T-cell (primary cell): ENCODE measurements at regions not wholly inside any gene's neighbourhood (a gene's known extent, or its start where the extent isn't known, plus 50 kb on each side); places are given as distances from the start of the nearest gene placed in this dataset.

Experiments used
- ATAC-seq, 4 experiments: fragments of 200-7000 bp in 3 of 4; fragments of 150-1000 bp in 1 of 4; cut with Tn5 transposase; replicated peaks in 1 of 4; 1 replicate in 3 of 4; 2 replicates in 1 of 4; pipeline ENCODE4 v1.10.0; 2021; ENCODE audit warnings: moderate library complexity in 3 of 4, mild to moderate bottlenecking in 2 of 4, moderate number of reproducible peaks in 1 of 4
- CTCF ChIA-PET, 2 donors: fragments of 300-600 bp; sonication (Branson Sonifier 250); formaldehyde crosslinking; loops; one replicate each; lab custom pipeline; 2022; ENCODE audit warnings: antibody characterized with exemption in 2 of 2; lab: Charles Lee
- POLR2A ChIA-PET, 2 donors: fragments of 300-600 bp; sonication (Branson Sonifier 250); formaldehyde crosslinking; loops; one replicate each; lab custom pipeline; 2022; ENCODE audit warnings: antibody characterized with exemption in 2 of 2; lab: Charles Lee
- DNase-seq, 35 experiments: peaks; one replicate each; pipeline versions ENCODE4 v3.0.0 to v3.0.0-alpha.2; 2013 to 2023
- H3K27ac ChIP-seq: one replicate; pipeline ENCODE4 v1.5.1; 2013; ENCODE audit warnings: low read length
- H3K27me3 ChIP-seq, 2 experiments: replicated peaks in 1 of 2; 1 replicate in 1 of 2; 2 replicates in 1 of 2; pipeline versions ENCODE4 v1.6.1 to v1.7.0; 2013; ENCODE audit warnings: low read length in 1 of 2, mixed read lengths in 1 of 2; ENCODE audit not compliant: control insufficient read depth in 2 of 2, insufficient read depth in 2 of 2; ENCODE audit errors: extremely low read depth in 1 of 2
- H3K36me3 ChIP-seq, 2 donors: 1 replicate in 1 of 2; 2 replicates in 1 of 2; pipeline versions ENCODE4 v1.6.1 to v1.7.0; 2013; ENCODE audit warnings: low read length in 1 of 2; ENCODE audit not compliant: control insufficient read depth in 2 of 2, insufficient read depth in 1 of 2; ENCODE audit errors: extremely low read depth in 1 of 2
- H3K4me1 ChIP-seq, 2 experiments: 1 replicate in 1 of 2; 2 replicates in 1 of 2; pipeline versions ENCODE4 v1.6.1 to v1.7.0; 2013; ENCODE audit warnings: low read length in 2 of 2, mixed read lengths in 1 of 2; ENCODE audit not compliant: insufficient read depth in 2 of 2, control insufficient read depth in 1 of 2; ENCODE audit errors: extremely low read depth in 1 of 2
- H3K4me3 ChIP-seq, 2 donors: 1 replicate in 1 of 2; 2 replicates in 1 of 2; pipeline versions ENCODE4 v1.5.1 to v1.7.0; 2013; ENCODE audit warnings: mild to moderate bottlenecking in 2 of 2, low read length in 1 of 2, moderate library complexity in 1 of 2; ENCODE audit not compliant: control insufficient read depth in 1 of 2; ENCODE audit errors: extremely low read depth in 1 of 2
- H3K9me3 ChIP-seq: 2 replicates; pipeline ENCODE4 v1.7.0; 2013
- H3K27ac Mint-ChIP-seq, 2 donors: one replicate each; pipeline ENCODE4 v1.8.0; 2020 to 2021; ENCODE audit warnings: mild to moderate bottlenecking in 2 of 2, mixed read lengths in 2 of 2
- H3K27me3 Mint-ChIP-seq, 2 donors: one replicate each; pipeline ENCODE4 v1.8.0; 2021 to 2022; ENCODE audit warnings: mixed read lengths in 2 of 2
- H3K36me3 Mint-ChIP-seq: one replicate; pipeline ENCODE4 v1.8.0; 2021; ENCODE audit warnings: mixed read lengths
- H3K4me1 Mint-ChIP-seq, 3 donors: one replicate each; pipeline ENCODE4 v1.8.0; 2020 to 2022; ENCODE audit warnings: mixed read lengths in 3 of 3, mild to moderate bottlenecking in 1 of 3
- H3K4me3 Mint-ChIP-seq, 3 donors: one replicate each; pipeline ENCODE4 v1.8.0; 2020 to 2022; ENCODE audit warnings: mild to moderate bottlenecking in 3 of 3, mixed read lengths in 3 of 3, moderate library complexity in 3 of 3
- H3K9me3 Mint-ChIP-seq, 3 donors: one replicate each; pipeline ENCODE4 v1.8.0; 2020 to 2022; ENCODE audit warnings: mixed read lengths in 3 of 3
- WGBS: methylation state at CpG from one replicate; pipeline ENCODE4 v1.1.5; 2013; ENCODE audit warnings: missing lambda C conversion rate; ENCODE audit not compliant: insufficient coverage; 5-methylcytosine and 5-hydroxymethylcytosine counted together

DNA sequence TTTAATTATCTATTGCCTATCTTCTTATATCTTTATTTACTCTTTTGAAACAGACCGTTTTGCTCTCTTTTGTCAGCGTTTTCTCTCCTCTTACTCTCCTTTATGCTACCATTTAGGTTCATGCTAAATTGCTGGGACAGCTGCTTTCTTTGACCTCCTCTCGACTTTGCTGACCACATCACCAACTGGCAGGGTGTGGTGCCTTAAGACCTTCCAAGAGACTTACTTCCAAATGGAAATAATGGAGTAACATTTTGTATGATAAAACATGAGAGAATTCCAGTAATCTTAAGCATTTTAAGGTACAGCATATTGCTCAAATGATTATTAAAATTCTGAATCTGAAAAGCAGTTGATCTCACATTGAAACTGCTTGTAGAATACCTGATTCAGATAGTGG lies 71.5 kb upstream of the MEF2C start:
- Mint-ChIP-seq H3K36me3 (no peaks in the 10 kb centered on the region), H3K9me3 (no peaks in the 10 kb centered on the region), H3K4me1 (no peaks in the 10 kb centered on the region), H3K4me3 (no peak overlapping the region), H3K27me3 (no peaks in the 10 kb centered on the region), H3K27ac (no peak overlapping the region)
- WGBS, result no CpG with 5 or more reads among the region's 3 CpGs
- H3K9me3 ChIP-seq, result no peaks in the 10 kb centered on the region
- CTCF ChIA-PET, result no interaction called here
- no peaks in the 10 kb centered on the region for H3K27me3 ChIP-seq
- H3K36me3 ChIP-seq, result no peaks in the 10 kb centered on the region
- no peak overlapping the region for H3K27ac ChIP-seq
- no peaks in the 10 kb centered on the region for H3K4me1 ChIP-seq
- no peak for ATAC-seq
- no peak for DNase-seq
- no peak overlapping the region for H3K4me3 ChIP-seq
- POLR2A ChIA-PET, result no interaction called here

DNA sequence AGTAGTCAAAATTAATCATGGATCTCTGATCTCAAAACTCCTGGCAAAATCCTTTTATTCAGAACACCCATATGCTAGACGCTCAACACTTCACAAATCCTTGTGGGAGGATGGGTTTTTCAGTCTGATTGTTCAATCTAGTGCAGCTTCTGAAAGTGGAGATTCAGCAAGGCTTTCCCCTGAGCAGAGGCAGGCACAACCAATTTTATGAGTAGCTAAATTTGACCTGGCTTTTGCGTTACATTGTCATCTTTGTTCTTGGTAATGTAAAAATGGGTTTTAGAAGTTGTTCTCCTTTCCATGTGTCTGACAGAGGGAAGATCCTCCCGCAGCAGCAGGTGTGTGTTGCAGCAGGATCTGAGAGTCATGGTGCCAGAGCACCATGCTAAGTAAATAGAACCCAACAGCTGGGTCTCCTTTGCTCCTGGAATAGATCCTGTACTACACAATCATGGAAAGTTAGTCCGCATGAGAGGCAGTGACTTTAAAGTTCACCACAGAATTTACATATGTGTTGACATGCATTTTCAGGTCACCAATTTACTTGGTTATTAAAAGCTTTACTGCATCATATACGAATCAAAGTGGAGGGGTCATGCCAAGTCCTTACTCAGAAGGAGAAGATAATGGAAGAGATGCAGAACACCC lies 70.1 kb upstream of the MEF2C start:
- Histone ChIP-seq H3K27me3 (no peaks in the 10 kb centered on the region), H3K9me3 (no peaks in the 10 kb centered on the region), H3K27ac (no peak overlapping the region), H3K4me1 (no peaks in the 10 kb centered on the region), H3K36me3 (no peaks in the 10 kb centered on the region), H3K4me3 (no peak overlapping the region)
- 64% methylated on average over 3 of the region's 5 CpGs for WGBS
- Mint-ChIP-seq H3K36me3 (no peaks in the 10 kb centered on the region), H3K27me3 (no peaks in the 10 kb centered on the region), H3K9me3 (no peaks in the 10 kb centered on the region), H3K27ac (no peak overlapping the region), H3K4me1 (no peaks in the 10 kb centered on the region), H3K4me3 (no peak overlapping the region)
- ChIA-PET POLR2A (no interaction called here), CTCF (no interaction called here)
- ATAC-seq, result no peak
- DNase-seq, result no peak

DNA sequence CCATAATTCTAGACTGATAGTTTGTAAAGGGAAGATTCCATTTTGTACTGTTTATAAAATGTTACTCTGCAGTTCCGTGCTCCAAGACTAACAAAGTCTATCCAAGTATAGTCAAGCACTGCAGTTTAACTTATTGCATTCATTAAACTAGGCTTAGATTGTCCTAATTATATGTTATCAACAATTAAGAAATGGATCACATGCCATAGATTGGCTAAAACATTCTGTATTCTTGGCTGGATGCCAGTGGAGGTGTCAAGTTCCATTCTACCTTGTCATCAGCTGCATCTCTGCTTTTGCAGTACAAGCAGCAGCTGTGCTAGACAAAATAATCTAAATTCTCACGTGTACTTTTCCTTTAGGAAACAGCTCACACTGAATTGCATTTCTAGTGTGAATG lies 69.4 kb upstream of the MEF2C start:
- H3K4me1 Mint-ChIP-seq, result no peaks in the 10 kb centered on the region
- H3K27me3 ChIP-seq, result no peaks in the 10 kb centered on the region
- H3K4me3 ChIP-seq, result no peak overlapping the region
- H3K4me3 Mint-ChIP-seq, result no peak overlapping the region
- no peaks in the 10 kb centered on the region for H3K36me3 Mint-ChIP-seq
- no peaks in the 10 kb centered on the region for H3K9me3 Mint-ChIP-seq
- WGBS, result no CpG with 5 or more reads among the region's 2 CpGs
- H3K4me1 ChIP-seq, result no peaks in the 10 kb centered on the region
- H3K27ac Mint-ChIP-seq, result no peak overlapping the region
- ChIA-PET POLR2A (no interaction called here), CTCF (no interaction called here)
- DNase-seq (no peak), ATAC-seq (no peak)
- no peak overlapping the region for H3K27ac ChIP-seq
- H3K36me3 ChIP-seq, result no peaks in the 10 kb centered on the region
- H3K27me3 Mint-ChIP-seq, result peaks cover 0 to 4% of the 10 kb centered on the region in 2 donors
- H3K9me3 ChIP-seq, result no peaks in the 10 kb centered on the region

DNA sequence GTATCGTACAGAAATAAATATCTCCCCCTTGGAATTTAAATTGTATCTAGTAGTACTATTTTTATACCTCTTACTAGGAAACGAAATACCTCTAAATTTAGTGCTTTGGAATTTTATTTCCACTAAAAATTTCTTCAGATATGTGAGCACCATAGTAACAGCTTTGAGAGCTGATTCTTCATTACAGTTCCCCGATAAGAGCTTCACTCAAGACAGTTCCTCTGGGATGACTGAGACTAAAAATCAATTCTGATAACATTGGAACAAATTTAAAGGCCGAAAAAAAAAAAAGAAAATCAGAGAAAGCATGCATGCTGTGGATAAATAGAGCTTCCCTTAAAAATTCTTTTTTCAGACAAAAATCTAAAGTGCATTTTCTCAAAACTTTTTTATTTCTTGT lies 68.5 kb upstream of the MEF2C start:
- Mint-ChIP-seq H3K9me3 (no peaks in the 10 kb centered on the region), H3K4me1 (no peaks in the 10 kb centered on the region), H3K36me3 (no peaks in the 10 kb centered on the region), H3K4me3 (no peak overlapping the region), H3K27ac (no peak overlapping the region), H3K27me3 (peaks cover 0 to 4% of the 10 kb centered on the region in 2 donors)
- H3K9me3 ChIP-seq, result no peaks in the 10 kb centered on the region
- no peak overlapping the region for H3K4me3 ChIP-seq
- POLR2A ChIA-PET, result no interaction called here
- 86% methylated on average over 1 of the region's 4 CpGs for WGBS
- no peaks in the 10 kb centered on the region for H3K27me3 ChIP-seq
- CTCF ChIA-PET, result no interaction called here
- no peaks in the 10 kb centered on the region for H3K36me3 ChIP-seq
- no peak overlapping the region for H3K27ac ChIP-seq
- no peaks in the 10 kb centered on the region for H3K4me1 ChIP-seq
- ATAC-seq, result no peak
- DNase-seq, result no peak

DNA sequence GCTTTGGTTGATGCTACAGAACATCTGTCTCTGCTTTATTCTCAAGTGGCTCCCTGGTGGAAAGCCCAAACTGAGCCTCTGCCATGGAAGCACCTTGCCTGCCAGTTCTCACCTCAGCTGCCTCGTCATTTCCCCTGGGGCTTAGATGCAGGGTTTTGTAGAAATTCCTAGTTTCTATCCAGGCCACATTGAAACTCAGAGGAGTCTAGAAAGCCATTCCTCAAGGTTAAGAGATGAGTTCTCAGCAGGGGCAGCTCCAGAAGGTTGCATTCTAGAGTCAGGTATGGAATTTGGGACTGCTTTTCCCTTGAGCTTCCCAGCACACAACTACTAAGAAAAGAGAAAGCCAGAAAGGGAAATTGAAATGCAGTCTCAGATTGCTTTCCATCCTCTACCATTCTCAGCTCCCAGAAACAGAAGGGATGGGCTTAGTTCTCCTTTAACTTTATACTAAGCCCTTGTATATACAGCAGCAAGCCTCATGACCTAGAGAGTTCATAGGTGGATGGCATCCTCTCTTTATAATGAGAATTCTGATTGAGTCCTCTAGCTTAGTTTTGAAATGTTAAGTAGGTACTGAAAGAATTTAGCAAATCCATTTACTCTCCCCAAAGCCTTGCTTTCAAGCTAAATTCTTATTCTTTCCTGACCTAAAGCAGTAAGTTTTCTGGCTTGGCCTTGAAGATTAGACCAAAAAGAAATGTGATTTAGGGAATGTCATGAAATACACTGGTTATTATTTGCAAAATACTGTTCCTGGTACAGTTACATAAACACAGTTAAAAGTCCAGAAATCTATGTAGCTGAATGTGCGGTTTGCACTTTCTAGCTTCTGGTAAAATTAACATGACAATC lies 66.0 kb upstream of the MEF2C start:
- no peak overlapping the region for H3K27ac ChIP-seq
- H3K36me3 ChIP-seq, result no peaks in the 10 kb centered on the region
- POLR2A ChIA-PET, result no interaction called here
- peaks cover 0 to 4% of the 10 kb centered on the region in 2 donors for H3K27me3 Mint-ChIP-seq
- CTCF ChIA-PET, result no interaction called here
- no peak overlapping the region for H3K4me3 ChIP-seq
- no peak for DNase-seq
- WGBS, result 100% methylated on average over 1 of the region's 2 CpGs
- ATAC-seq, result no peak
- H3K27me3 ChIP-seq, result no peaks in the 10 kb centered on the region
- H3K27ac Mint-ChIP-seq, result no peak overlapping the region
- no peak overlapping the region for H3K4me3 Mint-ChIP-seq
- H3K4me1 Mint-ChIP-seq, result no peaks in the 10 kb centered on the region
- no peaks in the 10 kb centered on the region for H3K4me1 ChIP-seq
- no peaks in the 10 kb centered on the region for H3K9me3 Mint-ChIP-seq
- H3K9me3 ChIP-seq, result no peaks in the 10 kb centered on the region
- no peaks in the 10 kb centered on the region for H3K36me3 Mint-ChIP-seq

DNA sequence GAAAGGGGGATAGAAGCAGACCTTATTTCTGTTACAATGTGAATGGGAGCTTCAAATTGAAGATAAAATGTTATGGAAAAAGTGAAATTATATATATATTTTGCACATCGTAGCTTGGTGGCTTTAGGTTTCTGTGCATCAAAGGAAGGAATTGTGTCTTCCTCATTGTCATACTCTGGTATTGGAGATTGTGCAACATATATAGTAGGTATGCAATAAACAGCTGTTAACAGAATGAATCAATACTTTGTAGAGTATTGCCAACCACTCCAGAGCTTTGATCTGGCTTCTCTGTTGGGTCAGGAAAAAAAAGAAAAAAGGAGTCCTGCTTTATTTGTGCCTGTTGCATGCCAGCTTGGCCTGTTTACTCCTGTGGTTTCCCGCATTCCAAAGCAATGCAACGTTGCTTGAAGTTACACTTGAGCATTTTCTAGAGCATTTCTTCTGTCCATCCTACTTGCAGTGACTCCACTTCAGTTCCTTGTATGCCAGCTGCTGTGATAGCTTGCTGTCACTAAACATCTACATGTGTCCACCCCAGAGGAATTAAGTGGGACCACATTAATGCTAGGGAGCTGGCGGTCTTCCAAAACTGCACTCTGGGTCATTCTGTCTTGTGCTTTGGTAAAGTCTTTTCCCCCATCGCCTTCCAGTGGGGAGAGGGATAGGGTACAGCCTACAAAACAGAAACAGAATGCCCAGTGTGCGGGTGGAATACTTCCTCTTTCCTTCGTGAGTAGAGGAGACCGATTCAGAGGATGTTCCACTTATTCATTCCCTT lies 62.0 kb upstream of the MEF2C start:
- Histone ChIP-seq H3K36me3 (no peaks in the 10 kb centered on the region), H3K27ac (no peak overlapping the region), H3K4me1 (no peaks in the 10 kb centered on the region), H3K4me3 (no peak overlapping the region), H3K27me3 (no peaks in the 10 kb centered on the region), H3K9me3 (no peaks in the 10 kb centered on the region)
- POLR2A ChIA-PET, result no interaction called here
- Mint-ChIP-seq H3K4me1 (no peaks in the 10 kb centered on the region), H3K27me3 (peaks cover 0 to 4% of the 10 kb centered on the region in 2 donors), H3K27ac (no peak overlapping the region), H3K36me3 (no peaks in the 10 kb centered on the region), H3K4me3 (no peak overlapping the region), H3K9me3 (no peaks in the 10 kb centered on the region)
- DNase-seq (no peak), ATAC-seq (no peak)
- WGBS, result 81% methylated on average over 4 of the region's 8 CpGs
- CTCF ChIA-PET, result no interaction called here
